MM.1S (cell line): ENCODE measurements at regions not wholly inside any gene's neighbourhood (a gene's known extent, or its start where the extent isn't known, plus 50 kb on each side); places are given as distances from the start of the nearest gene placed in this dataset.

Experiments
- CTCF ChIP-seq: fragments of 300-600 bp; sonication (generic); IDR thresholded peaks from 2 replicates; pipeline ENCODE4 v1.5.1; 2016; ENCODE audit warnings: antibody characterized with exemption, low read length, mixed read lengths
- EZH2 ChIP-seq: fragments of 300-600 bp; sonication (generic); optimal IDR thresholded peaks from 2 replicates; pipeline ENCODE3; 2017; ENCODE audit warnings: low read depth, mild to moderate bottlenecking, antibody characterized with exemption, low read length, mixed read lengths
- EZH2phosphoT487 ChIP-seq: fragments of 300-600 bp; sonication (generic); IDR thresholded peaks from 2 replicates; pipeline ENCODE4 v1.6.1; 2018; ENCODE audit warnings: antibody characterized with exemption, low read length

DNA sequence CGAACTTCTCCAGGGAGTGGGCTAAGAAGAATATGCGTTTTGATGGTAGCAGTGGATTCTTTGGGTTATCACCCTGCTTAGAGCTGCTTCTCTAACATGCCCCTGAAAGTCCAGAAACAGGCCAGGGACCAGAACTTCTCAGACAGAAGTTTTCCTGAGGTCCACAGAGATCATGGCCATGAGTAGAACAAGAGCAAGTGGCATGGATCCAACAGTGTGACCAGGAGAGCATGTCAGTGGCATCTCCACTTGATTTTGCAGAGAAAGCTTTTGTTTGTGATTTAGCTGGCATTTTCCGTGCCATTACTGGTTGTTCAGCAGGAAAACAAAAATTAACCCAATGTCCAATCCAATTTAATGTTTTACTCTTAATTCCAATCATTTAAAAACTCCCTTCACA lies 298.5 kb upstream of the CD180 start:
- TF ChIP-seq CTCF = no peak
- TF ChIP-seq EZH2 = no peak
- TF ChIP-seq EZH2phosphoT487 = no peak
